ENCODE measurements at regions not wholly inside any gene's neighbourhood (a gene's known extent, or its start where the extent isn't known, plus 50 kb on each side); places are given as distances from the start of the nearest gene placed in this dataset.

- H3K4me3 ChIP-seq (ENCODE audit: low read length), result no peak overlapping the region
- H3K9me3 ChIP-seq (ENCODE audit: insufficient read depth, low read length), result no peaks in the 10 kb centered on the region
- H3K4me2 ChIP-seq (ENCODE audit: low read length), result no peak overlapping the region
- H3K27ac ChIP-seq (ENCODE audit: low read length), result no peak overlapping the region
- no peaks in the 10 kb centered on the region for H3K79me2 ChIP-seq (ENCODE audit: low read length)
- TF ChIP-seq CTCF (IDR thresholded peaks at IDR 0.05; ENCODE audit: low read depth, low read length) (no peak), EZH2phosphoT487 (IDR thresholded peaks at IDR 0.05; ENCODE audit: low read depth) (no peak)
- H3K4me1 ChIP-seq (ENCODE audit: low read length), result peaks cover 10% of the 10 kb centered on the region
- no peaks in the 10 kb centered on the region for H3K27me3 ChIP-seq (ENCODE audit: low read depth, low read length)
- H3K36me3 ChIP-seq (replicated peaks; ENCODE audit: low read depth, low read length), result no peaks in the 10 kb centered on the region
- H3K9ac ChIP-seq (ENCODE audit: low read length), result no peak overlapping the region
- H4K20me1 ChIP-seq (ENCODE audit: insufficient read depth, low read length), result no peaks in the 10 kb centered on the region
- H2AFZ ChIP-seq (ENCODE audit: low read depth, low read length), result no peak overlapping the region
Measured at GRCh38 chr12:82124711-82125380, 233.3 kb downstream of the CCDC59 start.

- no peak overlapping the region for H3K4me2 ChIP-seq (ENCODE audit: low read length)
- H3K27ac ChIP-seq (ENCODE audit: low read length), result no peak overlapping the region
- H3K27me3 ChIP-seq (ENCODE audit: low read depth, low read length), result no peaks in the 10 kb centered on the region
- H3K4me1 ChIP-seq (ENCODE audit: low read length), result peaks cover 6% of the 10 kb centered on the region
- no peaks in the 10 kb centered on the region for H3K36me3 ChIP-seq (replicated peaks; ENCODE audit: low read depth, low read length)
- H3K9me3 ChIP-seq (ENCODE audit: insufficient read depth, low read length), result no peaks in the 10 kb centered on the region
- H3K4me3 ChIP-seq (ENCODE audit: low read length), result no peak overlapping the region
- no peaks in the 10 kb centered on the region for H3K79me2 ChIP-seq (ENCODE audit: low read length)
- TF ChIP-seq EZH2phosphoT487 (IDR thresholded peaks at IDR 0.05; ENCODE audit: low read depth), result no peak
- no peak for TF ChIP-seq CTCF (IDR thresholded peaks at IDR 0.05; ENCODE audit: low read depth, low read length)
- H3K9ac ChIP-seq (ENCODE audit: low read length), result no peak overlapping the region
- no peak overlapping the region for H2AFZ ChIP-seq (ENCODE audit: low read depth, low read length)
- H4K20me1 ChIP-seq (ENCODE audit: insufficient read depth, low read length), result no peaks in the 10 kb centered on the region
Measured at GRCh38 chr12:82121545-82121944, 236.6 kb downstream of the CCDC59 start.

- no peaks in the 10 kb centered on the region for H3K36me3 ChIP-seq (replicated peaks; ENCODE audit: low read depth, low read length)
- H3K4me3 ChIP-seq (ENCODE audit: low read length), result no peak overlapping the region
- no peak overlapping the region for H3K9ac ChIP-seq (ENCODE audit: low read length)
- H3K4me1 ChIP-seq (ENCODE audit: low read length), result no peaks in the 10 kb centered on the region
- TF ChIP-seq CTCF (IDR thresholded peaks at IDR 0.05; ENCODE audit: low read depth, low read length), result no peak
- no peak for TF ChIP-seq EZH2phosphoT487 (IDR thresholded peaks at IDR 0.05; ENCODE audit: low read depth)
- H3K27ac ChIP-seq (ENCODE audit: low read length), result no peak overlapping the region
- H3K4me2 ChIP-seq (ENCODE audit: low read length), result no peak overlapping the region
- H4K20me1 ChIP-seq (ENCODE audit: insufficient read depth, low read length), result no peaks in the 10 kb centered on the region
- H3K9me3 ChIP-seq (ENCODE audit: insufficient read depth, low read length), result no peaks in the 10 kb centered on the region
- no peak overlapping the region for H2AFZ ChIP-seq (ENCODE audit: low read depth, low read length)
- no peaks in the 10 kb centered on the region for H3K79me2 ChIP-seq (ENCODE audit: low read length)
- no peaks in the 10 kb centered on the region for H3K27me3 ChIP-seq (ENCODE audit: low read depth, low read length)
Measured at GRCh38 chr12:82120901-82121300, 237.3 kb downstream of the CCDC59 start.

- Histone ChIP-seq H3K79me2 (ENCODE audit: low read length) (no peaks in the 10 kb centered on the region), H3K4me2 (ENCODE audit: low read length) (no peak overlapping the region), H3K9ac (ENCODE audit: low read length) (no peak overlapping the region), H3K27me3 (ENCODE audit: low read depth, low read length) (no peaks in the 10 kb centered on the region), H3K4me3 (ENCODE audit: low read length) (no peak overlapping the region), H4K20me1 (ENCODE audit: insufficient read depth, low read length) (no peaks in the 10 kb centered on the region), H3K9me3 (ENCODE audit: insufficient read depth, low read length) (no peaks in the 10 kb centered on the region), H2AFZ (ENCODE audit: low read depth, low read length) (no peak overlapping the region), H3K4me1 (ENCODE audit: low read length) (no peaks in the 10 kb centered on the region), H3K36me3 (replicated peaks; ENCODE audit: low read depth, low read length) (no peaks in the 10 kb centered on the region), H3K27ac (ENCODE audit: low read length) (no peak overlapping the region)
- no peak for TF ChIP-seq EZH2phosphoT487 (IDR thresholded peaks at IDR 0.05; ENCODE audit: low read depth)
- TF ChIP-seq CTCF (IDR thresholded peaks at IDR 0.05; ENCODE audit: low read depth, low read length), result no peak
Measured at GRCh38 chr12:82109243-82109642, 248.9 kb downstream of the CCDC59 start.
